OCI-LY3 (cell line): ENCODE measurements at regions not wholly inside any gene's neighbourhood (a gene's known extent, or its start where the extent isn't known, plus 50 kb on each side); places are given as distances from the start of the nearest gene placed in this dataset.

Source experiments
- H2AFZ ChIP-seq: fragments of 200-600, 300-600 bp; shearing (Covaris generic); 2 replicates; pipeline ENCODE4 v1.6.0; 2014; ENCODE audit warnings: antibody characterized with exemption, low read depth, low read length
- H3K27ac ChIP-seq: fragments of 200-600, 300-600 bp; sonication (generic); 2 replicates; pipeline ENCODE4 v1.5.1; 2014; ENCODE audit warnings: mild to moderate bottlenecking, low read length, moderate library complexity, mixed read lengths
- H3K27me3 ChIP-seq: fragments of 200-600, 300-600 bp; sonication (generic); 2 replicates; pipeline ENCODE4 v1.6.1; 2014; ENCODE audit warnings: low read depth, low read length, mixed read lengths
- H3K36me3 ChIP-seq: fragments of 200-600, 300-600 bp; sonication (generic); replicated peaks from 2 replicates; pipeline ENCODE3; 2014; ENCODE audit warnings: low read depth, low read length, mixed read lengths
- H3K4me1 ChIP-seq: fragments of 300-600, 200-600 bp; sonication (generic); 2 replicates; pipeline ENCODE4 v1.6.1; 2014; ENCODE audit warnings: low read length, mixed read lengths
- H3K4me2 ChIP-seq: fragments of 200-600, 300-600 bp; sonication (generic); 2 replicates; pipeline ENCODE4 v1.6.1; 2014; ENCODE audit warnings: low read length, mixed read lengths
- H3K4me3 ChIP-seq: fragments of 300-600, 200-600 bp; sonication (generic); 2 replicates; pipeline ENCODE4 v1.5.1; 2014; ENCODE audit warnings: antibody characterized with exemption, mild to moderate bottlenecking, low read length, moderate library complexity
- H3K79me2 ChIP-seq: fragments of 300-600, 200-600 bp; shearing (Covaris generic); 2 replicates; pipeline ENCODE4 v1.6.1; 2014; ENCODE audit warnings: mild to moderate bottlenecking, low read length, mixed read lengths
- H3K9ac ChIP-seq: fragments of 300-600, 200-600 bp; shearing (Covaris generic); 2 replicates; pipeline ENCODE4 v1.6.0; 2014; ENCODE audit warnings: mild to moderate bottlenecking, low read length, moderate library complexity
- H3K9me3 ChIP-seq: fragments of 200-600, 300-600 bp; shearing (Covaris generic); 2 replicates; pipeline ENCODE4 v1.6.1; 2014; ENCODE audit warnings: low read length, mixed read lengths; ENCODE audit not compliant: insufficient read depth
- H4K20me1 ChIP-seq: fragments of 200-600, 300-600 bp; sonication (generic); 2 replicates; pipeline ENCODE4 v1.6.1; 2016; ENCODE audit warnings: low read length, mixed read lengths; ENCODE audit not compliant: insufficient read depth
- EZH2phosphoT487 ChIP-seq: fragments of 200-600 bp; shearing (Covaris generic); IDR thresholded peaks from 2 replicates; pipeline ENCODE4 v1.6.1; 2018; ENCODE audit warnings: antibody characterized with exemption, mixed run types, low read depth
- TF ChIP-seq, protein P1 (sequence below): fragments of 200-600, 300-600 bp; sonication (generic); IDR thresholded peaks from 2 replicates; pipeline ENCODE4 v1.5.1; 2014; ENCODE audit warnings: antibody characterized with exemption, low read length, low read depth

DNA sequence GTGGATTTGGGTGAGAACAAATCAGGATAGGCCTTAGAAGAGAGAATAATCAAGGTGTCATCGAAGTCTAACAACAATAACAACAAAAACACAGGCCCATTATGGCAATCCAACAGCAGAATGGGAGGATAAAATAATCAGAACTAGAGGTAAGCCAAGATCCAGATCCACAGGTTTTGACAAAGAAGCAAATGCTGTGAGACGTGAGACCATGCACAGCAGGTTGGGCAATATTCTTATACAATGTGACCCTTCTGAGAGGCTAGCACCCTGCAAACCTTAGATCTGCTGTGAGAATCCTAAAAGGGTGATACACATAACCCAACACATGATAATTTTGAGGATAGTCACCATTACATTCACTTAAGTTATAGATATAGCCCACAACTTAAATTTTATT, 352.9 kb downstream of the CDH10 start:
- H3K27me3 ChIP-seq: no peaks in the 10 kb centered on the region
- H3K4me3 ChIP-seq: no peak overlapping the region

DNA sequence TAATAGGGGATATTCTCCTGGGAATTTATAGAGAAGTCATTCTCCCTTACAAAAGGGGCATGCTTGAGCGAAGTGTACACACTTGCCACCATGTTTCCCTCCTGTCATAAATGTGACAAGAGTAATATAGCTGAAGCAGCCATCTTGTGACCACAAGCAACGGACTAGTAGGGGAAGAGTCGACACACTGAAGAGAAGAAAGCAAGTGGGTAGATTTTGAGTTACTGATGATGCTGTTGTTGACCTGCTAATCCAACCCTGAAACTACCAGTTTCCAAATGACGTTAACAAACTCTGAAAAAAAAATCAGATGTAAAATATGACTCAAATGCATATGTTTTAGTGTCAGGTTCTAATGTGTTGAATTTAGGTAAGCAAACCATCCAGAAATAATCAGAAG, 350.4 kb downstream of the CDH10 start:
- Histone ChIP-seq H3K4me3 (no peak overlapping the region), H4K20me1 (no peaks in the 10 kb centered on the region), H3K36me3 (no peaks in the 10 kb centered on the region), H3K9ac (no peak overlapping the region), H3K9me3 (no peaks in the 10 kb centered on the region), H3K27me3 (no peaks in the 10 kb centered on the region), H3K79me2 (no peaks in the 10 kb centered on the region), H2AFZ (no peak overlapping the region; the same call in 1 of the 2 replicates), H3K4me1 (no peaks in the 10 kb centered on the region), H3K27ac (no peak overlapping the region), H3K4me2 (no peak overlapping the region)
- TF ChIP-seq, protein P1, sequence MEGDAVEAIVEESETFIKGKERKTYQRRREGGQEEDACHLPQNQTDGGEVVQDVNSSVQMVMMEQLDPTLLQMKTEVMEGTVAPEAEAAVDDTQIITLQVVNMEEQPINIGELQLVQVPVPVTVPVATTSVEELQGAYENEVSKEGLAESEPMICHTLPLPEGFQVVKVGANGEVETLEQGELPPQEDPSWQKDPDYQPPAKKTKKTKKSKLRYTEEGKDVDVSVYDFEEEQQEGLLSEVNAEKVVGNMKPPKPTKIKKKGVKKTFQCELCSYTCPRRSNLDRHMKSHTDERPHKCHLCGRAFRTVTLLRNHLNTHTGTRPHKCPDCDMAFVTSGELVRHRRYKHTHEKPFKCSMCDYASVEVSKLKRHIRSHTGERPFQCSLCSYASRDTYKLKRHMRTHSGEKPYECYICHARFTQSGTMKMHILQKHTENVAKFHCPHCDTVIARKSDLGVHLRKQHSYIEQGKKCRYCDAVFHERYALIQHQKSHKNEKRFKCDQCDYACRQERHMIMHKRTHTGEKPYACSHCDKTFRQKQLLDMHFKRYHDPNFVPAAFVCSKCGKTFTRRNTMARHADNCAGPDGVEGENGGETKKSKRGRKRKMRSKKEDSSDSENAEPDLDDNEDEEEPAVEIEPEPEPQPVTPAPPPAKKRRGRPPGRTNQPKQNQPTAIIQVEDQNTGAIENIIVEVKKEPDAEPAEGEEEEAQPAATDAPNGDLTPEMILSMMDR: no peak
- no peak for TF ChIP-seq EZH2phosphoT487

More for the DNA sequence above, 352.9 kb downstream of the CDH10 start:
- Histone ChIP-seq H3K9ac (no peak overlapping the region), H3K9me3 (no peaks in the 10 kb centered on the region), H3K79me2 (no peaks in the 10 kb centered on the region), H3K4me1 (no peaks in the 10 kb centered on the region), H3K27ac (no peak overlapping the region), H3K4me2 (no peak overlapping the region), H3K36me3 (no peaks in the 10 kb centered on the region), H4K20me1 (no peaks in the 10 kb centered on the region), H2AFZ (no peak overlapping the region)
- TF ChIP-seq, protein P1: no peak
- no peak for TF ChIP-seq EZH2phosphoT487

GRCh38 chr5:24314106-24314505, 330.7 kb downstream of the CDH10 start:
- Histone ChIP-seq H3K79me2 (no peaks in the 10 kb centered on the region), H3K27me3 (no peaks in the 10 kb centered on the region), H3K4me3 (no peak overlapping the region), H4K20me1 (no peaks in the 10 kb centered on the region), H3K4me2 (no peak overlapping the region), H3K4me1 (no peaks in the 10 kb centered on the region), H3K27ac (no peak overlapping the region), H3K9me3 (no peaks in the 10 kb centered on the region), H2AFZ (no peak overlapping the region), H3K36me3 (no peaks in the 10 kb centered on the region), H3K9ac (no peak overlapping the region)
- TF ChIP-seq EZH2phosphoT487: no peak
- TF ChIP-seq, protein P1: no peak

- Histone ChIP-seq H3K4me1 (no peaks in the 10 kb centered on the region), H3K9me3 (no peaks in the 10 kb centered on the region), H3K36me3 (no peaks in the 10 kb centered on the region), H3K79me2 (no peaks in the 10 kb centered on the region), H3K9ac (no peak overlapping the region), H3K4me2 (no peak overlapping the region), H3K27ac (no peak overlapping the region), H4K20me1 (no peaks in the 10 kb centered on the region), H2AFZ (no peak overlapping the region), H3K27me3 (no peaks in the 10 kb centered on the region), H3K4me3 (no peak overlapping the region)
- TF ChIP-seq, protein P1: no peak
- no peak for TF ChIP-seq EZH2phosphoT487
Measured at GRCh38 chr5:24320643-24321042, 324.1 kb downstream of the CDH10 start.
